22Rv1 (cell line): ENCODE measurements at regions not wholly inside any gene's neighbourhood (a gene's known extent, or its start where the extent isn't known, plus 50 kb on each side); places are given as distances from the start of the nearest gene placed in this dataset.

Experiments used
- H3K27ac ChIP-seq: fragments of 450-650 bp; 2 replicates; pipeline ENCODE4 v1.5.1; 2017
- ZFX ChIP-seq: fragments of 450-650 bp; IDR thresholded peaks from 2 replicates; pipeline ENCODE4 v1.6.1; 2017; ENCODE audit warnings: antibody characterized with exemption, borderline replicate concordance
- TF ChIP-seq, protein P1 (sequence below): fragments of 450-650 bp; IDR thresholded peaks from 2 replicates; pipeline ENCODE4 v1.5.1; 2017; ENCODE audit warnings: mild to moderate bottlenecking

DNA sequence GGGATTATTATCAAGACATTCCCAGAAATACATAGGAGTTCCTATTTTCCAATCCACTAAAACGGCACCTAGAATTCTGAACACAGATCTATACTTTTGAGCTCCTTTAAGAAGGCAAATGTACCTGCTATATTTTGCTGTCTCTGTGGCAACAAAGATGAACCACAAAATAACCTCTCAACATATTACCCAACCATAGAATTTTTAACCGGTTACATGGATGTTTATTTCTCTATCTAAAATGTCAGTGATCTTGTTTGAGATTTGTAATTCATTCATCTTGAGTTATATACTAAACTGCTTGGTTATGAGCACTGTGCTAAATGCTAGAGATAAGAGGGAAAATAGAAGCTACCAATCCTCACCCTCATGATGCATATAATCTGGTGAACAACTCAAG is 117.5 kb upstream of the HMGCLL1 start:
- no peak overlapping the region for H3K27ac ChIP-seq
- TF ChIP-seq, protein P1, sequence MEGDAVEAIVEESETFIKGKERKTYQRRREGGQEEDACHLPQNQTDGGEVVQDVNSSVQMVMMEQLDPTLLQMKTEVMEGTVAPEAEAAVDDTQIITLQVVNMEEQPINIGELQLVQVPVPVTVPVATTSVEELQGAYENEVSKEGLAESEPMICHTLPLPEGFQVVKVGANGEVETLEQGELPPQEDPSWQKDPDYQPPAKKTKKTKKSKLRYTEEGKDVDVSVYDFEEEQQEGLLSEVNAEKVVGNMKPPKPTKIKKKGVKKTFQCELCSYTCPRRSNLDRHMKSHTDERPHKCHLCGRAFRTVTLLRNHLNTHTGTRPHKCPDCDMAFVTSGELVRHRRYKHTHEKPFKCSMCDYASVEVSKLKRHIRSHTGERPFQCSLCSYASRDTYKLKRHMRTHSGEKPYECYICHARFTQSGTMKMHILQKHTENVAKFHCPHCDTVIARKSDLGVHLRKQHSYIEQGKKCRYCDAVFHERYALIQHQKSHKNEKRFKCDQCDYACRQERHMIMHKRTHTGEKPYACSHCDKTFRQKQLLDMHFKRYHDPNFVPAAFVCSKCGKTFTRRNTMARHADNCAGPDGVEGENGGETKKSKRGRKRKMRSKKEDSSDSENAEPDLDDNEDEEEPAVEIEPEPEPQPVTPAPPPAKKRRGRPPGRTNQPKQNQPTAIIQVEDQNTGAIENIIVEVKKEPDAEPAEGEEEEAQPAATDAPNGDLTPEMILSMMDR = no peak
- no peak for TF ChIP-seq ZFX

DNA sequence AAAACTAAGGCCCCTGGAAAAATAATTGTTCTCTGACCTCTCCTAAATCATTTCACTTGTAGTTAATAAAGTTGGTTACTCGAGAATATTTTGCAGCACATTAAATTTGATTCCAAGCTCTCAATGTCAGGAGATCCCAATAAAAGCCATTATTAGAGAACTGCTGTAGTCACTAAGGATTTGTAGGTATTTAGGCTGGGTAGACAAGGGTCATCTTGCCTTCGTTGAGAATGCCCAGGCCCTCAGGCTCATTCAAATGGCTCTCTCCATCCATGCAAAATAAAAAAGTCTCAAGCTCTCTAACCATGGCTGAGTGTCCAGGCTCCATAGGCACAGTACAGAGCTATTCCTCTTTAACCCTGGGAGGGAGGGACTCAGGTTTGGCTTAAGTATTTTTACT is 117.0 kb upstream of the HMGCLL1 start:
- TF ChIP-seq ZFX = no peak
- TF ChIP-seq, protein P1 = no peak
- no peak overlapping the region for H3K27ac ChIP-seq

DNA sequence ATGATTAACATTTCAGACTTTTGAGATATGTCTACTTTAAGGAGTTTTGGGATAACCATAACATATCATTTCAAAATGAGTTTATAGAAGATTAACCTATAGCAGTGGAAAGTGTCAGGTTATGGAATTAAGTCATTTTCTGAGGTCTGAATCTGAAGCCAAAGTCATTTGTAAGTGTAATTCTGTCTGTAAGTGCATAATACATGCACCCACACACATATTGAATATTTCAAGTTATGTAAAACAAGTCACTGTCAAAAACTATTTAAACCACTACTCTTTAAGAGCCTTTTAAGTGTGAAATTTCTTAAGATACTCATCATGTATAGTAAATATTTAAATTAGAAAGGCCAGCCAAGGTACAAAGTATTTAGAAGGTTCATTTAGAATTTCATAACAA is 115.8 kb upstream of the HMGCLL1 start:
- no peak overlapping the region for H3K27ac ChIP-seq
- TF ChIP-seq, protein P1 = no peak
- no peak for TF ChIP-seq ZFX

DNA sequence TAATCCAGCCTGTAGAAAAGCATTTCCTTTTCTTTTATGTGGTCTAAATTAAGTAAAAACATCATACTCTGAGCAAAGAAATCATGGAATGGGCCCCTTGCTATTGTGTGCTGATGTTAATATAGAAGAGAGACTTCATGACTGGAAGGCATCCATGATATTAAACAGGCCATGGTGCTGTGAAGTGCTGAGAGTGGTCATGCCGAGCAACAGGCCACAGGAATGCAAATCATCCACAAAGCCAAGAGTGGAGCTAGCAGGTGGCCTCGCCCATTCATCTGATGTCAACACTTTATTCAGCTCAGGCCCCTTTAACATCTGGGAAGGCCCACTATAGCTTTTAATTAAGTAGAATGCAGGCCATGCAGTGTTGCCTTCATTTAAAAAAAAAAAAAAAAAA is 115.2 kb upstream of the HMGCLL1 start:
- H3K27ac ChIP-seq = no peak overlapping the region

DNA sequence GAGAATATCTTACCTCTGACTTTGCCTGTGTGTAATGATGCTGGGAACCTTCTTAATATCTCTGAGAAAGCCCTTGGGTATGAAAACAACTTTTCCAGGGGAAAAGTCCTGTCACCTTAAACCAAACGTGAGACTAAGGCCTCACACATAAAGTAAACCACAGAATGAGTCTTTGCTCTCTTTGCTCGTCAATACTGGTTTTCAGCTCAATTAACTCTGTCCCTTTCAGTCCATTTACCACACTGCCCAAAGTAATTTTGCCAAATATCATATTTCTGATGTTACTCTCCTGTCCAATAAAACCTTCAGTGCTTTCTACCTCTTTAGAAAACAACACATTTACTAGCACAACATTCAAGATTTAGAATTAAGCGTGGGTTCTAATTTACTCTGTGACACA is 100.5 kb upstream of the HMGCLL1 start:
- TF ChIP-seq, protein P1 = no peak
- TF ChIP-seq ZFX = no peak
- no peak overlapping the region for H3K27ac ChIP-seq

More for the DNA sequence above, 115.2 kb upstream of the HMGCLL1 start:
- no peak for TF ChIP-seq ZFX
- TF ChIP-seq, protein P1 = no peak

DNA sequence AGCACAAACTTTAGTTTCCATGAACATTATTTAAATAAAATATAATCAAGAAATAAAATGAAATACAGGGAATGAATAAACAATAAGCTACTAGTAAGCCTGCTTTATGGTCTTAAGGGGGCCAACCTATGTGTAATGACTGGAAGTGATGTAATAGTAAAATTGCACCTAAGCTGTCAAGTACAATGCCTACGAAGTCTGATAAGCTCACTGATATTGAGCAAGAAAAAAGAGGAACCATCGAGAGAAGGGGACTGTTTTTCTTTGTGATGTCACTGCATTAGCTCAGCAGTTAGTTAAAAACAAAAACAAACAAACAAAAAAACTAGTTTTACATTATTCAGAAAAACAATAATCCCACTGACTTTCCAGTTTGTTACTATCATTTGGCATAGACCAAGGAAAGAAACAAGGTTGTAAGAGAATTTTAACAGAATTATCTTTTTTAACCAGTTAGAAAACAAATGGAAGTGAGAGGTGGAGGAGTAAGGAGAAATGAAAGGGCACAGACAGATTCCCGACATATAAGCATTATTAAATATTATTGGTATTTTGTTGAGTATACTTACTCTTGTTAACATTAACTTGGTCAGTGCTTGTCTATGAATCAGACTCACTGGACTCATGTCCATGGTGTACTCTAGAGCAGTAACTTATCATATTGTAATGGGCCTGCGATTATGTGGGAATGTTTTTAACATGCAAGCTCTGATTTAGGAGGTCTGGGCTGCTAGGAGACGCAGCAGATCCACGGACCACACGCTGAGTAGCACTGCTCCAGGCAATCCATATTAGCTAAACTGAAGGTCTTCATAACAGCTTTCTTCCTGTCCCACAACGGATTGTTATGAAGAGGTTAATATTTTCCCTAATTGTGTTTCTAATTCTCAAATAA is 99.6 kb upstream of the HMGCLL1 start:
- no peak for TF ChIP-seq ZFX
- TF ChIP-seq, protein P1 = no peak
- H3K27ac ChIP-seq = no peak overlapping the region

DNA sequence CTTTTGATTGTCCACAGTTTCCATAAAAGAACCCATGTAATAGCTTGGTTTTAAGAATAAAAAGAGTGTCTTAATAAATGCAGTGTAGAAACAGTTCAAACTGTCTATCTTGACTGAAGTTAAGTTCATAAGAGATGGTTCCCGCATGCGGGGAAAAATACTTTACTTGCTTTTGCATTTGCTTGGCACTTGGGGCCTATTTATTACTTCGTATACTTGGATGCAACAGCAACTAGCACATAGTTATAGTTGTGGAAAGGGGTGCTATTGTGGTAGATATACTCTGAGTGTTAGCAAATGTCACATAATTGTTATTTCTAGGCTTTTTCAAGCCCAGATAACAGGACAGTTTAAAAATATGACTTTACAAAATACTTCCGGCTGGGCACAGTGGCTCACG is 97.7 kb upstream of the HMGCLL1 start:
- no peak overlapping the region for H3K27ac ChIP-seq
- TF ChIP-seq ZFX = no peak
- TF ChIP-seq, protein P1 = no peak
